IPS DF 4.7 (cell line): ENCODE measurements at regions not wholly inside any gene's neighbourhood (a gene's known extent, or its start where the extent isn't known, plus 50 kb on each side); places are given as distances from the start of the nearest gene placed in this dataset.

ENCODE experiments used
- DNase-seq: peaks from one replicate; pipeline ENCODE4 v3.0.0-alpha.2; 2013; ENCODE audit warnings: low spot score; ENCODE audit errors: extremely low read depth

DNA sequence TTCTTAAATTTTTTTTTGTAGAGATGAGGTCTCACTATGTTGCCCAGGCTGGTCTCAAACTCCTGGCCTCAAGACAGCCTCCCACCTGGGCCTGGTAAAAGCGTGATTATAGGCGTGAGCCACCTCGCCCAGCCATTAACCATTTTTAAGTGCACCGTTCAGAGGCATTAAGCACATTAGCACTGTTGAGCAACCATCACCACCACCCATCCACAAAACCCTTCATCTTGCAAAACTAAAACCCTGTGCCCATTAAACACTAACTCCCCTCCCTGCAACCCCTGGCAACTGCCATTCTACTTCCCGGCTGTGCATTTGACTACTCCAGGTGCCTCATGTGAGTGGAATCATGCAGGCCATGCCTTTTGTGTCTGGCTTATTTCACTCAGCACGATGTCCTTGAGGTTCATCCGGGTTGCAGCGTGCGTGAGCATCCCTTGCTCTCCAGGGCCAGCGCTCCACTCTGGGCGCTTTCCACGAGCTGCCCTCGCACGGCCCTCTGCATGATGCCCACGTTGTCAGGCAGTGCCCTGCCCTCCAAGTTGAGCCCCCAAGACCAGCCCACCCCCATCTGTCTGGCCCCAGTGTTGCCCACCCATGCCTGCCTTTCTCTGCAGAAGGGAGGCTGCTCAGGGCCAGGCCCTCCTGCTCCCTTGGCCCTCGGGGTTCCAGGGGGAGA lies 63.0 kb upstream of the GLI2 start:
- no peak for DNase-seq

DNA sequence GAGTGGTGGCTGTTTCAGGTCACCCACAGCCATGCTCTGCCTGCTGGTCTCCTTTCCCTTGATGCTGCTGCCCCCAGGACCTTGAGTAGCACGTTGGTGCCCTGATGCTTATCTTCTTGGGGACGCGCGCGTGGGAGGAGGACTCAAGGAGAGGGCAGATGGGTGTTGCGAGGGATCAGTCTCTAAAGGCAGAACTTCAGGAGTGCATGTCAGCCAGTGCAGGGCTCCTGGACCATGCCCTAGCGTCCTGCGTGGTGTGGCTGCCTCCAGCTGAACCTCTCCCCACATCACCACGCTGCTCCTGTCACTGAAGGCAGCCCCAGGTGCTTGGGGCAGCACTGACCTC lies 62.5 kb upstream of the GLI2 start:
- no peak for DNase-seq

GRCh38 chr2:120673571-120674061 lies 62.1 kb upstream of the GLI2 start:
- no peak for DNase-seq

DNA sequence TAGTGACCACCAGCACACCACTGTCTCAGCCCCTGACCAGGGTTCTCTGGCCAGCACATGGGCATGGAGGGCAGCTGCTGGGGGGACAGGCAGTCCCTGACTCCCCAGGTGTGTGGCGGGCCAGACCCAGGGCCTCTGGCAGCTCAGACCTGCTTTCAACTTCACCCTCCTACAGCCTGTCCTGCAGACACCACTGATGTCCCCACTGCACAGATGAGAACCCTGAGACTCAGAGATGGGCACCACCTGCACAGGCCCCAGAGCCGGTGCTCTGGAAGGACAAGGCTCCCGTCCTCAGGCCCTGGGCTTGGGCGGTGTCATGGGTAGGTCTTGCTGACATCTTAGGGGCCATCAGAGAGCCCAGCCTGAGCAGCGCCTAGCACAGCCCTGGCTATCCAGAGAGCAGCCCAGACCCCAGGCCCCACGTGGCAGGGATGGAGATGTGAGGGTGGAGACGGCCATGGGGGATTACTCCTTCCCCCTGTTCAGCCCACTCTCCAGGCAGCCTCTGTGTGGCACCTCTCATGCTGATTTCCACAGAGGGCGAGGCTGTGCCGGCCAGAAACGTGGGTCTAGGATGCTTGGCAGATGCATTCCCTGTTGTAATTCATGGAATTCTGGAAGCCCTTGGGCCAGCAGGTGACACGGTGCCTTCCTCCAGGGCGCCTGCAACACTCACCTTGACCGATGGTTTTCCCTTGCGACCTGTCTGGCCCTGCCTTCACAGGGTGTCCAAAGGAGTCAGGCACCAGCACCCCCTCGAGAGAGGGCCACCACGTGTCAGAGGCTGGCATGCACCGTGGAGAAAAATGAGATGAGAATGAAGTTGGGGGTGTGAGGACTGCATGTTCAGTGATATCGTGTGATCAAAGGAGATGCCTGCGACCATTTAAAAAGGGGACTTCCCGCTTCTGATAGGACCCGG lies 61.2 kb upstream of the GLI2 start:
- no peak for DNase-seq

GRCh38 chr2:120675460-120676130 lies 60.1 kb upstream of the GLI2 start:
- DNase-seq = no peak

DNA sequence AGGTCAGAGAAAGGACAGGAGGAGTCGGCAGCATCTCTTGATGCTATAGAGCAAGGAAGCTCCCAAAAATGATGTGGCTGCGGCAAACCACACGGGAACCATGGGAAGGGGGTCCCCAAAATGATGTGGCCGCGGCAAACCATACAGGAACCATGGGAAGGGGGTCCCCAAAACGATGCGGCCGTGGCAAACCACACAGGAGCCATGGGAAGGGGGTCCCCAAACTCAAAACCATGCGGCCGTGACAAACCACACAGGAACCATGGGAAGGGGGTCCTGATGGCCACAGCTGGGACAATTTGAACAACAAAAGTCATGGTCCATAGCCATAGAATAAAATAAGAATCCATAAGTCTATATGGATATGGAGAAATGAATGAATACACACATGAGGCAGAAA lies 58.4 kb upstream of the GLI2 start:
- DNase-seq = no peak

DNA sequence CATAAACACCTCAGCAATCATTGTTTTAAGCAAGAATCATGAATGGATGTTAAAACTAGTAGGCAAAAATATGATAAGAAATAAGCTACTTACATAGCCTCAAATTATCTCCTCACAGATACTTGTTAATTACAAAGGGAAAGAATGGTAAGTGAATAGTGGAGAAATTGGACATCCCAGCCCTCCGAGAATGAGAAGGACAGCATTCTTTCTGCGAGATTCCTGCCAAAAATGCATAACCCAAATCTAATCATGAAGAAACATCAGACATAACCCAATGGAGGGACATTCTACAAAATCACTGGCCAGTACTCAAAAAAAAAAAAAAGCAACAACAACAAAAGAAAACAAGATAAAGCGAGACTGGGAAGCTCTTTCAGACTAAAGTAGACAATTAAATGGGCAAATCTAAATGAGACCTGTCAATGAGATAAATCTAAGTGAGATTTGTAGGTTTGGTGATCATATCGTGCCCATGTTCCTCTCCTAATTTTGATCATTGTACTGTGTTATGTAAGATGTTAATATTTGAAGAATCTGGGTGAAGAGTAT lies 57.9 kb upstream of the GLI2 start:
- no peak for DNase-seq

DNA sequence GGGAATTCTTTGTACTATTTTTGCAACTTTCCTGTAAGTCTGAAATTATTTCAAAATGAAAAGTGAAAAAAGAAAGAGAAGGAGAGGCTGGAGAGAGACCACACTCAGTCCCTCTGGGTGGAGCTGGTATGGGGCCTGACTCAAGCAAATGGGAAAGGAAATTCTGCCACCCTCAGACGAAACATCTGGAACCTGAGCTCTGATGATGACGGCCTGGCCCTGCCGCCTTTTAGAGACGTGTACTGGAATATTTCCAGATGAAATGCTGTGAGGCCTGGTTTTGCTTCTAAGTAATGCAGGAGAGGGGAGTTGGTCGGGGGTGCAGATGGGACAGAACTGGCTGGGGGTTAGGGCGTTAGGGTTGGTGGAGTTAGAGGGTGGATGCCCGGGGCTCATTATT lies 57.4 kb upstream of the GLI2 start:
- DNase-seq = no peak

- DNase-seq = no peak
Observed at GRCh38 chr2:120678926-120679325, 56.7 kb upstream of the GLI2 start.

DNA sequence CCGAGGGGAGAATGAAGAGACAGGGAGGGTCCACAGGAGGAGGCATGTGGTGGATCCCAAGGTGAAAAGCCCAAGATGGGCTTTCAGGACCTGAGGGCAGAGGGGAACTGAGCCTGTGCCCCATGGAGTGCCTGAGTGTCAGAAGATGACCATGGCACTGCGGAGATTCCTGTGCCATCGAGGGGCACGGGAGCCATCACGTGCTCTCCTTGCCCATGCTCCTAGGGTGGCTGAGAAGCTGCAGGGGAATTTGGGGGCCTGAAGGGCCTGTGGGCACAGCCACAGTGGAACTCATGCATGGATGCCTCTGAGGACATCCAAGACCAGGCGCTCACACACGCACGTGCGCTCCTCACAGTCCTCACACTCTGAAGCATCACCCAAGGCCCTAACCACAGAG lies 56.1 kb upstream of the GLI2 start:
- DNase-seq = no peak

DNA sequence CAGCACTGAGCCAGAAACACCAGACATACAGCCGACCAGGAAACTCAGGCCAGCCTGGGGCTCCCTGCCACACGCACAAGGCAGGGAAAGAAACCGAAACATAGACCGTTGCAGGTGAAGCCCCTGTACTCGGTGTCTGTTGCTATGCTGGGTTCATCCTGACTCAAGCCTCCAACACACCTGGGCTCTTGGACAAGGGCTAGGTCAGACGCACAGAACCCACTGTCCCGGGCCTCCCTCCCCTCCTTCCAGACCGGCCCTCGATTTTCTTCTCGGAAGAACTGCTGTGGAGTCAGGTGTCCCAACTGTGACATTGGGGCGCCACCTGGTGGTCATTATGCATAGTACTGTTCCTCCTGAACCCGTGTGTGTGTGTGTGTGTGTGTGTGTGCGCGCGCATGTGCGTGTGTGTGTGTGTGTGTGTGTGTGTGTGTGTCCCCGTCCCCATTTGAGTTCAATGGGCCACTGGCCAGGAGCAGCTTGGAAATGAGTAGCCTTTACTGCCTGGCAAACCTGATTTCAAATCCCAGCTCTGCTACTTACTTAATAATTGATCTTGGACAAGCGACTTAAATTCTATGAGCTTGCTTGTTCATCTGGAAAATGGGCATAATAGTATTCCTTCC lies 55.4 kb upstream of the GLI2 start:
- DNase-seq = no peak

GRCh38 chr2:120681181-120681580 lies 54.5 kb upstream of the GLI2 start:
- no peak for DNase-seq

DNA sequence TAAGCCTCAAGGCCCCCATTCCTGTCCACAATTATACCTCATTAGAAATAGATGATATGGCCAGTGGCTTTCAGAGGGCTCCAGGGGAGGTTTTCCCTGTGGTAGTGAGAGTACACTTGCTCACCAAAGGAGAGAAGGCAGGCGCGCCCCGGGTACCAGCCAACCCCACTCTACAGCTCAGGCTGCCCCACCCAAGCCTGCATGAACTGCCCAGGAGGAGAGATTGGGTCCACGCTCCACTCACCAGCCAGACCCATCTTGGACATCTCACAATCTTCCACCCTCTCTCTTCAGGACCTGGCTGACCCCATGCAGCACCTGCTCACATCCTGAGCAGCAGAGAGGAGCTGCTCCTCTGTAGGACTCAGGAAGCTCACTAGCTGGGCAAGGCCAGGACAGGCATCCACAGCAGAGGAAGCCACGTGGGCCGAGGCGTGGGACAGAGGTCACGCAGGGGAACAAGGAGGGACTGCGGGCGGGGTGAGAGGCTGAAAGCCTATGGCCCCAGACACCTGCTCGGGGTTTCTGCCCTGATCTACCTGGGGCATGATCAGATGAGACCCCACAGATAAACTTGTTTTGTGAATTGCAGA lies 53.9 kb upstream of the GLI2 start:
- DNase-seq = no peak

DNA sequence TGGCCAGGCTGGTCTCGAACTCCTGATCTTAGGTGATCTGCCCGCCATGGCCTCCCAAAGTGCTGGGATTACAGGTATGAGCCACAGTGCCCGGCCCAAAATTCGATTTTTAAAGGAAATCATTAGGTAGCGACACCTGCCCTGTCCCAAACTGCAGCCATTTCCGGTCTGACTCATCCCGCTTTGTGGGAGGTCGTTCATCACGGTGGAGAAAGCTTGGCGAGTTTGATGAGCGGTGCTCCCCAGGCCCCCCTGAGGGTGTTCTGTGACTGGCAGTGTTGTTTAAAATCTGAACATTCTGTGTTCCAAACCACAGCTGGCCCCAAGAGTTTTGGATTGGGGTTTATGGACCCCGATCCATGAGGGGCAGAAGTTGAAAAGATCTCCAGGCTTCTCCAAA lies 53.0 kb upstream of the GLI2 start:
- no peak for DNase-seq

- no peak for DNase-seq
Observed at GRCh38 chr2:120683081-120683480, 52.6 kb upstream of the GLI2 start.

DNA sequence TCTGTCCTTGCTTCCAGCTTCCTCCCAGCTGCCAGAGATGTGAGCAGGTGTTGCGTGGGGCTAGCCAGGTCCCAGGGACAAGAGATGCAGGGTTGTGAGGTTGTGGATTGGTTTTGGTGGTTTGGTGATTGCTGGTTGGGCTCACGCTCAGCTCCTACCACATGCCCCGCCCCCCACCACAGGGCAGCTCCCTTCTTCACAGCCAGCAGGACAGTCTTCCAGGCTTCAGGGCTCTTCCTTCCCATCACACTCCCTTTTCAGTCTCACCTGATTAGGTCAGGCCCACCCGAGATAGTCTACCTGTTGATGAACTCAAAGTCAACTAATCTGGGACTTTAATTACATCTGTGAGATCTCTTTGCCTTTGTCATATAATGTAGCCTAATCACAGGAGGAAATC lies 52.0 kb upstream of the GLI2 start:
- no peak for DNase-seq

DNA sequence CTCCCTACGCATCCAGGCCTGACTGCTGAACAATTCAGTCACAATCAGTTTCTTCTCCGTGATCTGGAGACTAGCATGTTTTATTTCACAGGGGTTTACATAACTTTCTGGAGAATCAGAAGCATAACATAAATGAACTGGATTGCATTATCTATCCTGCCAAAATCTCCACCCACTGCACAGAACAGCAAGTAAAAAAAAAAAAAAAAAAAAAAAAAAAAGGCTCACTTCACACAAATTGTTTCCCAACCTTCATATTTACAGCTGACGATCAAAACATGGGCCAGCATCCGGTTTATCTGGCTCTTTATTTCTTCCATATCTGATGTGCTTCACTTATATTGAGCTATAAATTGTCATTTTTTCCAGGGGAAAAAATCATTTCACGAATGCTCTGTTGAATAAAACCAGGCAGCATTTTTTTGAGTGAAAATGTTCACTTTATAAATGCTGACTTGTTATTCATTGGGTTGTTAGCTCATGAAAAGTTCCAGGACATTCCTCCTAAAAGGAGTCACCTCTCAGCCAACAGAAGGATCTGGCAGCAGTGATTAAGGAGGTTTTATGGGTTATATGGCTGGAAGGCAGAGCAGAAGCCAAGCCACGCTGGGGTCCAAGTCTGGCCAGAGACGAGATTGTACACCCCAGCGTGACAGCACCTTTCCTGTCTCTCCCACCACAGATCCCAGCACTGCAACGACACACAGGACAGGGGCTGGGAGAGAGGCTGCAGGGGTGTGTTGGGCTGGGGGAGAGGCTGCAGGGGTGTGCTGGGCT lies 51.2 kb upstream of the GLI2 start:
- no peak for DNase-seq

- no peak for DNase-seq
Observed at GRCh38 chr2:120685066-120685973, 50.3 kb upstream of the GLI2 start.
